Rectal smooth muscle tissue (tissue), 1 donor: ENCODE measurements at regions not wholly inside any gene's neighbourhood (a gene's known extent, or its start where the extent isn't known, plus 50 kb on each side); places are given as distances from the start of the nearest gene placed in this dataset.

Experiments
- H3K27ac ChIP-seq: one replicate; pipeline ENCODE4 v1.7.0; 2013; ENCODE audit warnings: low read depth, low read length, inconsistent platforms
- H3K27me3 ChIP-seq: one replicate; pipeline ENCODE4 v1.7.0; 2013; ENCODE audit warnings: low read length; ENCODE audit not compliant: control insufficient read depth, insufficient read depth
- H3K36me3 ChIP-seq: one replicate; pipeline ENCODE4 v1.7.0; 2013; ENCODE audit warnings: low read length; ENCODE audit not compliant: control insufficient read depth, insufficient read depth
- H3K4me1 ChIP-seq: one replicate; pipeline ENCODE4 v1.7.0; 2013; ENCODE audit warnings: low read length; ENCODE audit not compliant: control insufficient read depth, insufficient read depth
- H3K4me3 ChIP-seq: one replicate; pipeline ENCODE4 v1.7.0; 2013; ENCODE audit warnings: low read length
- H3K9ac ChIP-seq: one replicate; pipeline ENCODE4 v1.7.0; 2013; ENCODE audit warnings: low read length

- Histone ChIP-seq H3K9ac (no peak overlapping the region), H3K27me3 (no peaks in the 10 kb centered on the region), H3K27ac (no peak overlapping the region), H3K36me3 (no peaks in the 10 kb centered on the region), H3K4me1 (no peaks in the 10 kb centered on the region), H3K4me3 (no peak overlapping the region)
Observed at GRCh38 chr7:54360075-54360840, 181.9 kb upstream of the VSTM2A start.

GRCh38 chr7:54390565-54390964 lies 151.6 kb upstream of the VSTM2A start:
- no peak overlapping the region for H3K27ac ChIP-seq

GRCh38 chr7:54392935-54393334 lies 149.2 kb upstream of the VSTM2A start:
- no peak overlapping the region for H3K9ac ChIP-seq
- no peaks in the 10 kb centered on the region for H3K4me1 ChIP-seq

More at GRCh38 chr7:54390565-54390964, 151.6 kb upstream of the VSTM2A start:
- no peak overlapping the region for H3K9ac ChIP-seq
- no peak overlapping the region for H3K4me3 ChIP-seq
- no peaks in the 10 kb centered on the region for H3K27me3 ChIP-seq
- no peaks in the 10 kb centered on the region for H3K36me3 ChIP-seq
- no peaks in the 10 kb centered on the region for H3K4me1 ChIP-seq

GRCh38 chr7:54394834-54395233 lies 147.3 kb upstream of the VSTM2A start:
- Histone ChIP-seq H3K27me3 (no peaks in the 10 kb centered on the region), H3K4me3 (no peak overlapping the region), H3K36me3 (no peaks in the 10 kb centered on the region), H3K9ac (no peak overlapping the region), H3K4me1 (no peaks in the 10 kb centered on the region), H3K27ac (no peak overlapping the region)

More at GRCh38 chr7:54392935-54393334, 149.2 kb upstream of the VSTM2A start:
- Histone ChIP-seq H3K36me3 (no peaks in the 10 kb centered on the region), H3K27ac (no peak overlapping the region), H3K4me3 (no peak overlapping the region), H3K27me3 (no peaks in the 10 kb centered on the region)

DNA sequence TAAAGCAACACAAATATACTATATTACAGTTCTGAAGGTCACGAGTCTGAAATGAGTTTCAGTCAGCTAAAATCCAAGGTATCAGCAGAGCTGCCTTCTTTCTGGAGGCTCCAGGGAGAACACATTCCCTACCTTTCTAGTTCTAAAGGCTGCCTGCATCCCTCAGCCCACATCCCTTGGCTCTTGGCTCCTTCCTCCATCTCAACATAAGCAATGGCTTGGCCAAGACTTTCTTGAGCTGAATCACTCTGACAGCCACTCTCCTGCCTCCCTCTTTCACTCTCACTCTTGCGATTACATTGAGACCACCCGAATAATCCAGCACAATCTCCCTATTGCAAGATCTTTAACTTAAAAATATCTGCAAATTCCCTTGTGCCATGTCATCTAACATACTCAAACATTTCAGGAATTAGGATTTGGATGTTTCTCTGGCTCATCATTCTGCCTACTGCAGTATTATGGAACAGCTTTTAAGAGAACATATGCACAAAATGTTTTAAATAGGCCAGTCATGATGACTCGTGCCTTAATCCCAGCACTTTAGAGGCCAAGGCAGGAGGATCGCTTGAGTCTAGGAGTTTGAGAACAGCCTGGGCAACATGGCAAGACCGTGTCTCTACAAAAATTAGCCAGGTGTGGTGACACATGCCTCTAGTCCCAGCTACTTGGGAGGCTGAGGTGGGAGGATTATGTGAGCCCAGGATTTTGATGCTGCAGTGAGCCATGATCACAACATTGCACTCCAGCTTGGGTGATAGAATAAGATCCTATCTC lies 144.2 kb upstream of the VSTM2A start:
- Histone ChIP-seq H3K4me1 (no peaks in the 10 kb centered on the region), H3K27ac (no peak overlapping the region), H3K9ac (no peak overlapping the region), H3K36me3 (no peaks in the 10 kb centered on the region), H3K27me3 (no peaks in the 10 kb centered on the region), H3K4me3 (no peak overlapping the region)

DNA sequence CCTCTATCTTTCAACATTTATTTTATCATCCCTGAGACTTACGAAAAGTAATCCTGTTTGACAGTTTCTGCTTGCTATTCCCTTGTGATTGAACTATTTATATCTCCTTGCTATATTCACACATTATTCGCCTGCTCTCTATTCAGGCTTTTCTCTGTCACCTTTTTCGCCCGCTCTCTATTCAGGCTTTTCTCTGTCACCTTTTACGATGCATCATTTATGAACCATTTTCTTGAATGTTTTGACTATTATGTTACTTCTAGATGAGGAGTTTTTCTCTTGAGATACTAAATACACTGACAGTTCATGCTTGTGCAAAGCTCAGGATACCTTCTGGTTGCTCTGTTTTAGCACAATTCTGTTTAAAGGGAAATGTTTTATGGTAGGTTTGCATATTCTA lies 143.3 kb upstream of the VSTM2A start:
- Histone ChIP-seq H3K4me1 (no peaks in the 10 kb centered on the region), H3K9ac (no peak overlapping the region), H3K36me3 (no peaks in the 10 kb centered on the region), H3K4me3 (no peak overlapping the region), H3K27ac (no peak overlapping the region), H3K27me3 (no peaks in the 10 kb centered on the region)

DNA sequence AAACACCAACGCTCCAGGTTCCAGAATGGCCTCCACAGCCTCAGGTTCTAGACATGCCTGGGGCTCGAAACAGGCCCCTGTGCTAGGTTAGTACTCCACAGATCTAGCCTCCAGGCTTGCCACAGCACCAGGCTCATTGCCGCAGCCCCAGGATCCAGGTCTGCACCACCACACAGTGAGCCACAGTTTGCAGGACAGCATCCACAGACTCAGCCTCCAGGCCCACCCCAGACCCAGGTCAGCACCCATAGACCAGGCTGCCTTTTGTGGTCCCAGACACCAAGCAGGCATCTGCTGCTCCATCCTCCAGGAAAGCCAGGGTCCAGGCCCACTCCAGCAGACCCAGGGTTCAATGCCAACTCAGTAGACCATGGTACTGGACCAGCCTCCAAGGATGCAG lies 132.3 kb upstream of the VSTM2A start:
- Histone ChIP-seq H3K27ac (no peak overlapping the region), H3K4me3 (no peak overlapping the region), H3K4me1 (no peaks in the 10 kb centered on the region), H3K9ac (no peak overlapping the region), H3K36me3 (no peaks in the 10 kb centered on the region), H3K27me3 (no peaks in the 10 kb centered on the region)

DNA sequence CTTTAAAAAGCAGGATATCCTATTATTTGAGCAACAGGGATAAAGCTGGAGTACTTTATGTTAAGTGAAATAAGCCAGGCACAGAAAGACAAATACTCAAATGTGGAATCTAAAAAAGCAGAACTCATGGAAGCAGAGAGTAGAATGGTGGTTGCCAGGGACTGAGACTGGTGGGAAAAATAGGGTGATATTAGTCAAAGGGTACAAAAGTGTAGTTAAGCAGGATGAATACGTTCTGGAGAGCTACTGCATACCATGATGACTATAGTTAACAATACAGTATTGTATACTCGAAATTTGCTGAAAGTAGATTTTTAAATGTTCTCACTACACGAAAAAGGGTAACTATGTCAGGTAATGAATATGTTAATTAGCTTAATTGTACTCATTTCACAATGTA lies 125.5 kb upstream of the VSTM2A start:
- no peaks in the 10 kb centered on the region for H3K4me1 ChIP-seq
- no peak overlapping the region for H3K9ac ChIP-seq
- H3K4me3 ChIP-seq: no peak overlapping the region
- no peak overlapping the region for H3K27ac ChIP-seq
- no peaks in the 10 kb centered on the region for H3K27me3 ChIP-seq
- no peaks in the 10 kb centered on the region for H3K36me3 ChIP-seq

DNA sequence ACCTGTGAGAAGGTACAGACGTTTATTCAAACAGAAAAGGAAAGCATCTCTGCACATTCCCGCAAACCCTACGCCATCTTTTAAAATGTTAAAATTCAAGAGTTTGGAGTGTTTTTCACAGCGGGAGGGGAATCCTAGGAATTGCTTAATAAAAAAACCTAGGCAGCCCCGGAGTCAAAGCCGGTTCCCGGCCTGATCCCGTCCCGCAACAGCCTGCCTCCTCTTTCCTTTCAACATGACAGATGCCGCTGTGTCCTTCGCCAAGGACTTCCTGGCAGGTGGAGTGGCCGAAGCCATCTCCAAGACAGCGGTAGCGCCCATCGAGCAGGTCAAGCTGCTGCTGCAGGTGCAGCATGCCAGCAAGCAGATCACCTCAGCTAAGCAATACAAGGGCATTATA lies 123.0 kb upstream of the VSTM2A start:
- Histone ChIP-seq H3K4me1 (no peaks in the 10 kb centered on the region), H3K27ac (no peak overlapping the region), H3K36me3 (no peaks in the 10 kb centered on the region), H3K4me3 (no peak overlapping the region), H3K9ac (no peak overlapping the region), H3K27me3 (no peaks in the 10 kb centered on the region)

GRCh38 chr7:54426406-54426805 lies 115.8 kb upstream of the VSTM2A start:
- Histone ChIP-seq H3K4me3 (no peak overlapping the region), H3K4me1 (no peaks in the 10 kb centered on the region), H3K9ac (no peak overlapping the region), H3K36me3 (no peaks in the 10 kb centered on the region), H3K27ac (no peak overlapping the region), H3K27me3 (no peaks in the 10 kb centered on the region)

DNA sequence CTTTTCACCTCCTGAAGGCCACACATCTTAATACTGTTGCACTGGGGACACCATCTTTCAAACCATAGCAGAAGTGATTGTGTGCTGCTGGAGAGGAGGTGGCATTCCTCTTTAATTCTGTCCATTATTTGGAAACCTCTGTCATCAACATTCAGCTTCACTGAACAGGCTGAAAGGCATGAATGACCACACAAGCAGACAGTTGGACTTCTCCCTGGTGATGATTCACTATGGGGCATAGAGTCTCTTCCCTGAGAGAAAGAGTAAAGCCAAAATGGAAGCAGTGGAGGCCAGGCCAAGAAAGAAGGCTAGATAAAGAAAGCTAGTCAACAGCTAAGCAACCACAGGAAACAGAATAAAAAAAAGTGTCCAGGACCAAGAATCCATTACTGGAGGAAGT lies 113.1 kb upstream of the VSTM2A start:
- no peak overlapping the region for H3K9ac ChIP-seq
- no peak overlapping the region for H3K27ac ChIP-seq
- H3K36me3 ChIP-seq: no peaks in the 10 kb centered on the region
- H3K4me1 ChIP-seq: no peaks in the 10 kb centered on the region
- H3K27me3 ChIP-seq: no peaks in the 10 kb centered on the region
- no peak overlapping the region for H3K4me3 ChIP-seq

GRCh38 chr7:54439391-54439790 lies 102.8 kb upstream of the VSTM2A start:
- no peaks in the 10 kb centered on the region for H3K27me3 ChIP-seq
- no peak overlapping the region for H3K4me3 ChIP-seq
- H3K36me3 ChIP-seq: no peaks in the 10 kb centered on the region
- H3K27ac ChIP-seq: no peak overlapping the region
- H3K4me1 ChIP-seq: no peaks in the 10 kb centered on the region
- no peak overlapping the region for H3K9ac ChIP-seq
